Gastroesophageal sphincter (tissue), 3 donors: ENCODE measurements at regions not wholly inside any gene's neighbourhood (a gene's known extent, or its start where the extent isn't known, plus 50 kb on each side); places are given as distances from the start of the nearest gene placed in this dataset.

Experiments used
- CTCF ChIP-seq, 4 experiments: fragments of 200-600 bp in 2 of 4; fragments of 450-650 bp in 2 of 4; sonication (generic) in 1 of 4; IDR thresholded peaks; one replicate each; pipeline ENCODE4 v1.5.1; 2017 to 2019; ENCODE audit warnings: antibody characterized with exemption in 4 of 4, mild to moderate bottlenecking in 2 of 4, moderate library complexity in 2 of 4
- EP300 ChIP-seq: sonication (generic); formaldehyde crosslinking; IDR thresholded peaks from one replicate; pipeline ENCODE4 v1.6.1; 2017; ENCODE audit warnings: antibody characterized with exemption, mild to moderate bottlenecking
- POLR2A ChIP-seq, 2 donors: fragments of 450-650 bp; IDR thresholded peaks; one replicate each; pipeline ENCODE4 v1.6.1; 2017; ENCODE audit warnings: antibody characterized with exemption in 2 of 2, mild to moderate bottlenecking in 2 of 2, moderate library complexity in 1 of 2
- POLR2AphosphoS5 ChIP-seq: sonication (generic); formaldehyde crosslinking; IDR thresholded peaks from one replicate; pipeline ENCODE4 v1.6.1; 2017; ENCODE audit warnings: antibody characterized with exemption

- TF ChIP-seq CTCF (IDR thresholded peaks at IDR 0.05) (no peak), POLR2AphosphoS5 (no peak), POLR2A (IDR thresholded peaks at IDR 0.05) (no peak), EP300 (no peak)
Measured at GRCh38 chr17:71824671-71825070, 296.1 kb upstream of the SOX9 start.
